ENCODE measurements at regions not wholly inside any gene's neighbourhood (a gene's known extent, or its start where the extent isn't known, plus 50 kb on each side); places are given as distances from the start of the nearest gene placed in this dataset.

DNA sequence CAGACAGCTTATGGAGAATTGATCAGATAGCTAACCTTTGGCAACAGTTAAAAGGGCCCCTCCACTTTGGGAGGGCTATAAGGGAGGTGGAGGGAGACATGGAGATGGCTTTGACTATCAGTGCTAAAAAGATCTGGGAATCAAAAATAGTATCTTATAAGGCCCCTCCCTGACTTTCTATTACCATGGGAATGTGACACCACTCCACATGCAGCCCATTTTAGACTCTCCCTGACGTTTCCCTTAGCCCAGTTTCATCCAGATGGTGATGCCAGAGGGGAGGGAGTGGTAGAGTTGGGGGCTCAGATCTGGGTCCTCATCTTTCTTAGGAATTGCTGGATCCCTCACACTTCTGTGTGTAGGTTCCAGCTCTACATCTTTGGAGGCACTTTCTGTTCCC is 200.0 kb upstream of the DTNBP1 start:
- BruUV-seq (replicated peaks), result no TSS peak
- Mint-ChIP-seq H3K4me1 (ENCODE audit: low read depth, unreplicated experiment) (no peaks in the 10 kb centered on the region), H3K9me3 (ENCODE audit: low read depth, unreplicated experiment) (no peaks in the 10 kb centered on the region), H3K27me3 (ENCODE audit: unreplicated experiment) (peaks cover 12% of the 10 kb centered on the region), H3K36me3 (ENCODE audit: insufficient read depth, unreplicated experiment) (no peaks in the 10 kb centered on the region), H3K4me3 (ENCODE audit: low read depth, unreplicated experiment) (no peak overlapping the region), H3K27ac (ENCODE audit: unreplicated experiment) (no peak overlapping the region)
- intact Hi-C loops (cut with micrococcal nuclease; ENCODE audit: unreplicated experiment), result no loop called here
- DNase-seq, result no peak
- CTCF ChIA-PET, result no interaction called here
- TF ChIP-seq, protein P1, sequence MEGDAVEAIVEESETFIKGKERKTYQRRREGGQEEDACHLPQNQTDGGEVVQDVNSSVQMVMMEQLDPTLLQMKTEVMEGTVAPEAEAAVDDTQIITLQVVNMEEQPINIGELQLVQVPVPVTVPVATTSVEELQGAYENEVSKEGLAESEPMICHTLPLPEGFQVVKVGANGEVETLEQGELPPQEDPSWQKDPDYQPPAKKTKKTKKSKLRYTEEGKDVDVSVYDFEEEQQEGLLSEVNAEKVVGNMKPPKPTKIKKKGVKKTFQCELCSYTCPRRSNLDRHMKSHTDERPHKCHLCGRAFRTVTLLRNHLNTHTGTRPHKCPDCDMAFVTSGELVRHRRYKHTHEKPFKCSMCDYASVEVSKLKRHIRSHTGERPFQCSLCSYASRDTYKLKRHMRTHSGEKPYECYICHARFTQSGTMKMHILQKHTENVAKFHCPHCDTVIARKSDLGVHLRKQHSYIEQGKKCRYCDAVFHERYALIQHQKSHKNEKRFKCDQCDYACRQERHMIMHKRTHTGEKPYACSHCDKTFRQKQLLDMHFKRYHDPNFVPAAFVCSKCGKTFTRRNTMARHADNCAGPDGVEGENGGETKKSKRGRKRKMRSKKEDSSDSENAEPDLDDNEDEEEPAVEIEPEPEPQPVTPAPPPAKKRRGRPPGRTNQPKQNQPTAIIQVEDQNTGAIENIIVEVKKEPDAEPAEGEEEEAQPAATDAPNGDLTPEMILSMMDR (IDR thresholded peaks at IDR 0.05; ENCODE audit: unreplicated experiment), result no peak

DNA sequence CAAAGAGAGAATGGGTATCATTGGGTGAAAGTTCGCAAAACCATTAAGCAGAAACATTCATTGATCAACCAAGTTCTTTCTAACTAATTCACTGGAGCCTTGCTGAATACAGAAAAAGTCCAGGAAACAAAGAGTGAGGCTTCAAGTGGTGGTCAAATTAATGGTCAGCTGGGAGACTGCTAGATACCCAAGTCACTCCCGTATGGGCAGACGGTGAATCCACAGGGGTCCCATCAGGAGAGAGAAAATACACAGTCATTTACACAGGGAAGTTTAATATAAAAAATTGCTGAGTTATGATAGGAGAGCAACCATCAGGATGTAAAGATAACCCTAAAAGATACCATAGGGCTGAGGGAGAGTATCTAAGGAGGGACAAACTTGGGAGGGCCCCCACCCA is 198.7 kb upstream of the DTNBP1 start:
- Mint-ChIP-seq H3K27ac (ENCODE audit: unreplicated experiment) (no peak overlapping the region), H3K36me3 (ENCODE audit: insufficient read depth, unreplicated experiment) (no peaks in the 10 kb centered on the region), H3K9me3 (ENCODE audit: low read depth, unreplicated experiment) (no peaks in the 10 kb centered on the region), H3K27me3 (ENCODE audit: unreplicated experiment) (peaks cover 12% of the 10 kb centered on the region), H3K4me1 (ENCODE audit: low read depth, unreplicated experiment) (no peaks in the 10 kb centered on the region), H3K4me3 (ENCODE audit: low read depth, unreplicated experiment) (no peak overlapping the region)
- DNase-seq, result no peak
- CTCF ChIA-PET, result no interaction called here
- TF ChIP-seq, protein P1 (IDR thresholded peaks at IDR 0.05; ENCODE audit: unreplicated experiment), result no peak
- BruUV-seq (replicated peaks), result no TSS peak
- intact Hi-C loops (cut with micrococcal nuclease; ENCODE audit: unreplicated experiment), result no loop called here

DNA sequence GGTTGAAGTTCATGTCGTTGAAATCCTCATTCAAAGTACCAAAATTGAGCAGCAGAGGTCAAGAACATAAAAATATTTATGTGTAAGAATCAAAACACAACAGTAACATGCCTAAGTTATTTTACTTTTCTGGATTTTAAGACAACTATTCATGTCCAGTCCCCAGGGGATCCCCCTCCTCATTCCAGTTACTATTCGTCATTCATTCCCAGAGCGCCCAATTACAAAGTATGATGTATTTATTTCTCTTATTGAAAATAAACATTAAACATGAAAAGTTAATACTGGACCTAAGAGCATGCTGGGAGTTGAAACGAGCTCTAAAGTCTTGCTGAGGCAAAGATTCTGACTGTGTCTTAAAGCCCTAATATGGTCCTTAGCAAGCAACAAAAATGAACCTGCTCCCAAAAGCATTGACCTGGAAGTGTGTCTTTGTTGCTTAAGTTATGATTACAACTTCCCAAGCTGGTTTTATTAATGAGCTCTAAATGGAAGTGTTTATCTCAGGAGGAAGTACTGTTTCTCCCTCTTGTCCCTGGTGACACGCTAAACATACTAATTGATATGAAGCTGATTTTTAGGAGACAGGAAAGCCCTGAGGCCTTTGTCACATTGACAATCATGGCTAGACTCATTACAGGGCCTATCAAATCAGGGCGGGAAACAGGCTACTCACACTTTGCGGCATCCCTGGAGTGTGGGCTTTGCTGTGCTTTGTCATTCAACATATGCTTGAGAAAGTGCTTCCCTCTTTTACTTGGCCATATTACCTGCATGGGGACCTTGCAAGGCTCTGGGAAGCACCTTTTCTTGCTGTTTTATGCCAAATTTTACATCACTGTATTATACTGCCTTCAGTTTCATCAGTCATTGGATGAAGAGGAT is 192.2 kb upstream of the DTNBP1 start:
- intact Hi-C loops (cut with micrococcal nuclease; ENCODE audit: unreplicated experiment), result no loop called here
- TF ChIP-seq, protein P1 (IDR thresholded peaks at IDR 0.05; ENCODE audit: unreplicated experiment), result no peak
- H3K27ac Mint-ChIP-seq (ENCODE audit: unreplicated experiment), result no peak overlapping the region
- no peak overlapping the region for H3K4me3 Mint-ChIP-seq (ENCODE audit: low read depth, unreplicated experiment)
- BruUV-seq (replicated peaks), result no TSS peak
- DNase-seq, result no peak
- H3K36me3 Mint-ChIP-seq (ENCODE audit: insufficient read depth, unreplicated experiment), result no peaks in the 10 kb centered on the region
- peaks cover 13% of the 10 kb centered on the region for H3K27me3 Mint-ChIP-seq (ENCODE audit: unreplicated experiment)
- no peaks in the 10 kb centered on the region for H3K4me1 Mint-ChIP-seq (ENCODE audit: low read depth, unreplicated experiment)
- no peaks in the 10 kb centered on the region for H3K9me3 Mint-ChIP-seq (ENCODE audit: low read depth, unreplicated experiment)
- CTCF ChIA-PET, result no interaction called here

DNA sequence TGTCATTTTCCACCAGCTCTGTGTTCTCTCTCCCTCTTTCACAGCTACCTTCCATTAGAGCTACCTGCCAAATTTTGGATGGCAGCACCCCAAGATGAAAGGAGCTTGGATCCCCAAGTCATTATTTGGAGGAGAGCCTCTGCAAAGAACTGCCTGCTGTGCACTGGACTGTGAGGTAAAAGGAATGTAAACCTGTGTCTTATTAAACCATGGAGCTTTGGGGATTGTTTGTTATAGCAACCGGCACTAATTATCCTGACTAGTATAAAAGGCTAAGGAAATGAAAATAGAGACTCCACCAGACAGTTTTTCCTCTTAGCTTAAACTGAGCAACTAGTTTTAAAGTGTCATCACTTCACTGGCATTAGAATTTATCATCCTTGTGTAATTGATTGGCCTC is 191.6 kb upstream of the DTNBP1 start:
- Mint-ChIP-seq H3K36me3 (ENCODE audit: insufficient read depth, unreplicated experiment) (no peaks in the 10 kb centered on the region), H3K4me1 (ENCODE audit: low read depth, unreplicated experiment) (no peaks in the 10 kb centered on the region), H3K4me3 (ENCODE audit: low read depth, unreplicated experiment) (no peak overlapping the region), H3K27ac (ENCODE audit: unreplicated experiment) (no peak overlapping the region), H3K9me3 (ENCODE audit: low read depth, unreplicated experiment) (no peaks in the 10 kb centered on the region), H3K27me3 (ENCODE audit: unreplicated experiment) (peaks cover 13% of the 10 kb centered on the region)
- intact Hi-C loops (cut with micrococcal nuclease; ENCODE audit: unreplicated experiment), result no loop called here
- no peak for DNase-seq
- TF ChIP-seq, protein P1 (IDR thresholded peaks at IDR 0.05; ENCODE audit: unreplicated experiment), result no peak
- CTCF ChIA-PET, result no interaction called here
- BruUV-seq (replicated peaks), result no TSS peak
